Activated T-helper 1 cell treated with Interleukin-2 at 50 U/mL for 16 hours (primary cell): ENCODE measurements at regions not wholly inside any gene's neighbourhood (a gene's known extent, or its start where the extent isn't known, plus 50 kb on each side); places are given as distances from the start of the nearest gene placed in this dataset.
A peak's percentile ranks its signal among the peaks of the same experiment; 100 is the strongest.

ENCODE experiments used
- DNase-seq: peaks from one replicate; pipeline ENCODE4 v3.0.0-alpha.2; 2020; ENCODE audit warnings: low read depth

- DNase-seq = no peak
Measured at GRCh38 chr14:97353102-97353501, 555.9 kb downstream of the VRK1 start.

GRCh38 chr14:97354119-97354722, 557.0 kb downstream of the VRK1 start:
- DNase-seq = no peak

DNA sequence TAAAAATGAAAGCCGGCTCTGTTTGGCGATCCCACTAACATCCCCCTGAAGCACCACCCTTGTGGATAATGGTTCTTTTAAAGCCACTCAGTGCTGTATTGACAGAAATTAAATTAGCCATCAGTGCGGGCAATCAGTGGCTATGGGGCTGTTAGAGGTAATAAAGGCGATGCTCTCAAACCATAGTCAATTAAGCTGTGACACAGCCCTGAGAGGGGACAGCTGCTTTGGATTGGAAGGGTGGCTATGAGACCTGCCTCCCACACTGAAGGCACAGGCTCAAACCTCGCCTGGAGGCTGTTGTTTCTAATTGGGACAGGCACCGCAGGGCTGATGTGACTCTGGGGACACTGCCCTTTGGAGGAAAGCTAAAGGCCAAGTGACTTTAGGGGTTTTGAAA, 562.2 kb downstream of the VRK1 start:
- DNase-seq = no peak

DNA sequence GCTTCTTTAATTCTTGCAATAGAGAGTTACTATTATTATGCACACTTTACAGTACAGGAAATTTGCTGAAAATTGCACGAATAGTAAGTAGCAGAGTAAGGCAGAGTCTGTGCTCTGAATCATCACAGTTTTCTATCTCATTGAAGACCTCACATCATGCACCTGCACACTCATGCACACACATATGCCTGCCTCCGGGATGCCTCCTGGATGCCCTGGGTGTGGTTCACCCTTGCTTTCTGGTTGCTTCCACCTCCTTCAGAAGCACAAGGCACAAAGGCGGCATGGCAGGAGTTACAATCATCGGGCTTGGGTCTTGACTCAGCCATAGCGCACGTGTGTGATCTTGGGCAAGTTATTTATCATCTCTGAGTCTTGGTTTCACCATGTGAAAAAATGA, 564.0 kb downstream of the VRK1 start:
- no peak for DNase-seq

- DNase-seq = no peak
Measured at GRCh38 chr14:97361958-97362357, 564.8 kb downstream of the VRK1 start.

DNA sequence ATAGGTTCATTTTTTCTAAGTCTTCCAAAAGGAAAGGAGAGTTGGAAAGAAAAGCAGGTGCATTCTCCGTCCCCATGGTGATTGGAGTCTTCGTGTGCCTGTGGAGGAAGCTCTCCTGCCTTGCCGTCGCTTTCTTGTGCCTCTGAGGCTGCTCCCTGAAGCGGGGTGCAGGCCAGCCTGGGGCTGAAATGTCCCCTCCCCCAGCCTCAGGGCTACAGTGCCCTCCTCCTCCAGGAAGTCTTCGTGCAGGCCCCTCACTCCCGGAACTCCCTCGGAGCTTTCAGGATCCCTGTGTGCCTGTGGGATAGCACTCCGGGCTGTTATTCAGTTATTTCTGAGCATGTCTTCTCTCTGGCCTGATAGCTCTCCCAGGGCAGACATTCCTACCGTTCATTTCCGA, 569.2 kb downstream of the VRK1 start:
- DNase-seq = no peak

DNA sequence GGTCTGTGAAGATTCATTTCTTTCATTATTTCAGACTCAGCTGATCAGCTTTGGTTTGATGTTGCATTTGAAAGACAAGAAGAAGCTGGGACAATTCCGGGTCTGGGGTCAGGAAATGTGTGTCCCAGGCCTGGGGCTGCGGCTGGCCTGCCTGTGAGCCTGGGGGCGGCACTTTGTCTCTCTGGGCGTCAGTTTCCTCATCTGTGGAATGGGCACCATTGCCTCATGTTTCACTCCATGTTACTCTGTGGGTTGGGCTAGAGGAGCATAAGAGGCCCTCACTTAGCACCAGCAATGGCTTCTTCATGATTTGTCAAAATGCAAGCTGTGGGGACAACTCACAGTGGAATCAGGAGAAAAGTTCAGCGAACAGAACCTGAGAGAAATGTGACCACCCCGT, 570.1 kb downstream of the VRK1 start:
- no peak for DNase-seq

- DNase-seq = no peak
Measured at GRCh38 chr14:97368049-97368448, 570.9 kb downstream of the VRK1 start.

DNA sequence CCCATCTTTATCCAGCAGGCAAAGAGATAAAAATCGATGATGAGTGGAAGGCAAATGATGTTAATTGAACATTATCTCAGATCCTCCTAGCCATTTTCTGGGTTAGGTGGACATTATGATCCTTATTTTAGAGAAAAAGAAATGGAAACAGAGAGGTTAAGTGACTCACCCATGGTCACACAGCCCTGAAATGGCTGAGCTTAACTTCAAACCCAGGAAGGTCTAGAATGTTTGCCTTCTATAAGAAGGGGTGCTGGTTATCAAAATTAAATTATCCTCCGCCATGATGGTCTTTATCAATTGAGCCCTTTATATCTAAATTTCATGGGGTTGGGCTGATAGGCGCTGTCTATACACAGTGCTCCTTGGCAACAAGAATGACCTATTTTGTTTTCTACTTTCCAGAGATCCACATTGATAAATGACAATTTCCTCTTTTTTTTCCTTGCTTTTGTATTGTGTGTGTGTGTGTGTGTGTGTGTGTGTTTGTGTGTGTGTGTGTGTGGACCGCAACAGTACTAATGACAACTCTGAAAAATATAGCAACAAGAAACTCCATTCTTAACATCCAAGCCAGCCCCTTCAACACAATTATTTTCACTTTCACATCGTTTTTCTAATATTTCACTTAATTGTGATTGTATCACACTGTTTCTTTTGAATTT, 571.9 kb downstream of the VRK1 start:
- DNase-seq = no peak

- no peak for DNase-seq
Measured at GRCh38 chr14:97369901-97370300, 572.7 kb downstream of the VRK1 start.

DNA sequence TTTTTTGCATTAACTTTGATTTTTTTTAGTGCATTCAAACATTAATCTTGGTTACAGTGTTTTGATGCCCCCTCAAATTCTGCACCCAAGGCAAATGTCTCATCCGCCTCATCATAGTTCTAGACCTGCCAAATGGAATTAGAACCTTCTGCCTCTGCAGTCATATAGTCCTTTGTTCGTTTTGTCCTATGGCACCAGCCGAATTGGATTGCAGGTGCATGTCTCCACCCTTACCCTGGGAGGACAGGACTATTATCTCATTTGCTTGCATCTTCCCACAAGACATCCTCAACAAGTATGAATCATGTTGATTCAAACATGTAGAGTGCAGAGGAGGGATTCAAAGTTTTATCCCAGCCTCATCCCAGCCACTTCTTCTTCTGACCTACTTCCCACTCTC, 579.1 kb downstream of the VRK1 start:
- DNase-seq = no peak

DNA sequence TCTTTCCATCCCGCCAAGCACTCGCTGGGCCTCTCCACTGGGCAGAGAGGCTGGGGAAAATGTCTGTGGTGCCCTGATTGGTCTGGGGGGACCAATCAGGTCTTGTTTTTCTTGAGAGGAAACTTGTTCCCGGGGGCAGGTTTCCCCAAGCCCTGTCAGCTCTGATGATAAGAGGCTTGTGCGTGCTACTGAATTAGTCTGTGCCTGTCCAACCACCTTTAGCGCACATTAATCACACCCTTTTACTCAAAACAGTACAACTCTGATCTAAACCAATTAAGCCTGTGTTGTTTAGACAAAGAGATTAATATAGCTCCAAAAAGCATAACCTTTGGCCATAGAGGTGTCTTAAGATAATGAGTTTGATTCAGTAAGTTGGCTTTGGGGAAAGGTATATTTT, 580.4 kb downstream of the VRK1 start:
- no peak for DNase-seq

DNA sequence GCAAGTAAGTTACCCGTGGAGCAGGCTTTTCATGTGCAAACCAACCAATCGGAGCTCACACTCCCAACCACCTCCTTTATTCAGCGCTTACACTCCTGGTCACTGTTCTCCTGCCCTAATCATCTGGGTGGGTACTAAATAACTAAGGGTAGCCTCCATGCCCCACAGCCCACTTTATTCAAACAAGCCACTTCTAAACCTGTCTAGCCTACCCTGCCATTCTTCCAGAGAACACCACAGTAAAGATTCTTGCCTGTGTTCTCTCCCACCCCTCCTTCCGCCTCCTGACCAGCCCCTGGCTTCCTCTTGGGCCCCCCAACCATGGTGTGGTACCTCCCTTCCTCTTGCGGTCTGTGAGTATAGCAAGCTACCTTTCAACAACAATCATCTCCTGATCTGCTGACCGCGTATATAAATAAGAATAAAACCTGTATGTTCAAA, 581.9 kb downstream of the VRK1 start:
- DNase-seq = peak; percentile 25

GRCh38 chr14:97380539-97380941, 583.4 kb downstream of the VRK1 start:
- peak; percentile 24 for DNase-seq

DNA sequence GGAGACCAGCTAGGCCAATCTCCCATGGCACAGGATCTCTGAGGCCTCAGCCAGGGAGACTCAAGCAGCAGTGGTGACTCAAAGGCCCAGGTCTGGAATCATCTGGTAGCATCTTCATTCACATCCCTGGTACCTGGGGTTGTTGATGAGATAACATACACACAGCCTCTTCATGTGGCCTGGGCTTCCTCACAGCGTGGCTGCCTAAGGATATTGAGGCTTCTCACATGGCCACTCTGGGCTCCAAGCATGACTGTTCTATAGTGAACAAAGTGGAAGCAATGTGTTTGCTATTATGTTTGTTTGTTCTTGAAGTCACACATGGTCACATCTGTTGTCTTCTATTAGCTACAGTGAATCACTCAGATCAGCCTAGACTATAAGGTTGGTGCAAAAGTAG, 584.1 kb downstream of the VRK1 start:
- no peak for DNase-seq

- no peak for DNase-seq
Measured at GRCh38 chr14:97382616-97383226, 585.5 kb downstream of the VRK1 start.

DNA sequence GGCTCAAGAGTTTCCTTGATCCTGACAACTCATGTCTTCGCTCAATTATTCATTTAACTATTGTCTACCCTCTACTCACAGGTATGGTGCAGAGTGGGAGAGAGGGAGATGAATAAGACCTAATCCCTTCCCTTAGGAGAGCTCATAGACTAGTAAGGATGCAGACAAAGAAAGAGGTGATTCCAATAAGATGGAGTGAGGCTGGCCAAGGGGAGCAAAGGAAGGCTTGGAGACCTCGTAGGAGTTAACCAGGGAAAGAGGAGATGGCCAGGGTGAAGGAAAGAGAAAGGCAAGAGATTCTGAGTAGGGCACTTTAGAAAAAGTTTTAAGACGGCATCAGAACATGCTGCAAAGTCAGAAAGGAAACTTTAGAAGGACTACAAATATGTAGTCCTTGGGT, 588.5 kb downstream of the VRK1 start:
- DNase-seq = no peak

DNA sequence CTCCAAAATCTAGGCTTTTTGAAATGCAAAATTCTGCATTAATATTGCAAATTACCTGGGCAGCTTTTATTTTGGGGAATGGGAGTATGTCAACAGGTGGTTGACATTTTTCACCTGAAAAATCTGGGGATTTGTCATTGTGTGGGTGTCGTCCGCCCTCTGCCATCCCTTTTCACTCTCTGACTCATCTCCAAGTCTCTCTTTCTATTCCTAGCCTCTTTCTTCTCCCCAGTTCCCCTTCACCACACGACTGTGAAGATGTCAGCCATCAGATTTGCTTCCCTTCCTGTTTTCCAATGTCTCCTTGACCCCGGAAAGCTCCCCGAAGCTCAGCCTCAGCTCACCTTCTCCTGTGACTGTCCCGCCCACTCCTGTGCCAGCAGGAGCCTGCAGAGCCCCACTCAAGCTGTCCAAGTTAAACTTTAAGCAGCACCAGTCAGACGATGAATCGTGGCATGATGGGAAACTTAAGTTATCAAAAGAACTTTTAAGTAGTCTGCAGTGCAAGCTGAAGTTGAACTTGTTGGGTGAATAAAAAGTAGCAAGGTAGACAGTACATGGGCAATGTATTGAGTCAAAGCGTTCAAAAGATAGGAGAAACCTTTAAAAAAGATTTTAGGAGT, 590.2 kb downstream of the VRK1 start:
- no peak for DNase-seq

- no peak for DNase-seq
Measured at GRCh38 chr14:97388408-97388807, 591.2 kb downstream of the VRK1 start.

- no peak for DNase-seq
Measured at GRCh38 chr14:97390096-97390724, 593.0 kb downstream of the VRK1 start.

- DNase-seq = no peak
Measured at GRCh38 chr14:97393244-97393643, 596.1 kb downstream of the VRK1 start.

DNA sequence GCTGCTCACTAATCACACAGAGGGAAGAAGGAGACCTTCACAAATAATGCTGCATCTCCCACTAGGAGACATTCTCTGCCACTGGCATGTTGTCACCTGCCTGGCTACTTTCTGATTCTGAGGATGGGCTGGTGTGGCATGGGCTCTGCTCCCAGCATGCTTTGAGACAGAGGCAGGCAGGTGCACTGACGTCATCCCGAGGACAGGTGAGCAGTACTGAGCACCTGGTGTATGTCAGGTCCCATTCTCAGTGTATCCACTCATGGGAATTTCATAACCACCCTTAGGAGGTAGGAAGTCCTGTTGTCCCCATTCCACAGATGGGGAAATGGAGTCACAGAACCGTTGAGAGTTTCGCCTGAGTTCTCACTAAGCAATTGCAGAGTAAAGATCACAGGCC, 597.9 kb downstream of the VRK1 start:
- DNase-seq = no peak

GRCh38 chr14:97401714-97402113, 604.5 kb downstream of the VRK1 start:
- no peak for DNase-seq
